ENCODE measurements at regions not wholly inside any gene's neighbourhood (a gene's known extent, or its start where the extent isn't known, plus 50 kb on each side); places are given as distances from the start of the nearest gene placed in this dataset.

GRCh38 chr6:40961831-40962230, 77.2 kb downstream of the UNC5CL start:
- TF ChIP-seq POLR2A (IDR thresholded peaks at IDR 0.05; ENCODE audit: low read depth, low read length) (no peak), POLR2AphosphoS5 (IDR thresholded peaks at IDR 0.05; ENCODE audit: low read depth, low read length) (no peak), TAF1 (IDR thresholded peaks at IDR 0.05; ENCODE audit: borderline replicate concordance, low read depth, low read length) (no peak)
